Loucy (cell line): ENCODE measurements at regions not wholly inside any gene's neighbourhood (a gene's known extent, or its start where the extent isn't known, plus 50 kb on each side); places are given as distances from the start of the nearest gene placed in this dataset.

Source experiments
- H2AFZ ChIP-seq: fragments of 200-600 bp; sonication (generic); 2 replicates; pipeline ENCODE4 v1.6.0; 2016; ENCODE audit warnings: antibody characterized with exemption, mild to moderate bottlenecking, low read length, moderate library complexity
- H3F3A ChIP-seq: fragments of 200-600 bp; 2 replicates; pipeline ENCODE4 v1.6.0; 2016; ENCODE audit warnings: antibody characterized with exemption, low read depth, mild to moderate bottlenecking
- H3K27me3 ChIP-seq: fragments of 200-600 bp; sonication (generic); 2 replicates; pipeline ENCODE4 v1.6.1; 2014; ENCODE audit warnings: low read length, mild to moderate bottlenecking; ENCODE audit not compliant: insufficient read depth, poor library complexity, severe bottlenecking
- H3K36me3 ChIP-seq: fragments of 200-600 bp; sonication (generic); 2 replicates; pipeline ENCODE4 v1.6.1; 2016; ENCODE audit warnings: low read length; ENCODE audit not compliant: insufficient read depth
- H3K4me1 ChIP-seq: fragments of 200-600 bp; sonication (generic); 2 replicates; pipeline ENCODE4 v1.5.1; 2014; ENCODE audit warnings: low read length, mild to moderate bottlenecking; ENCODE audit not compliant: insufficient read depth, poor library complexity, severe bottlenecking
- H3K4me2 ChIP-seq: fragments of 200-600 bp; sonication (generic); 2 replicates; pipeline ENCODE4 v1.6.0; 2014; ENCODE audit warnings: antibody characterized with exemption, low read length, low read depth, mild to moderate bottlenecking; ENCODE audit not compliant: poor library complexity, severe bottlenecking
- H3K4me3 ChIP-seq: fragments of 200-600 bp; sonication (generic); 2 replicates; pipeline ENCODE4 v1.5.1; 2014; ENCODE audit warnings: low read length, mild to moderate bottlenecking, mixed read lengths; ENCODE audit not compliant: poor library complexity, severe bottlenecking
- H3K79me2 ChIP-seq: fragments of 200-600 bp; sonication (generic); 2 replicates; pipeline ENCODE4 v1.6.1; 2014; ENCODE audit warnings: low read length; ENCODE audit not compliant: insufficient read depth
- H3K9ac ChIP-seq: fragments of 200-600 bp; sonication (generic); 2 replicates; pipeline ENCODE4 v1.6.0; 2014; ENCODE audit warnings: mild to moderate bottlenecking, low read depth, low read length, moderate library complexity; ENCODE audit not compliant: poor library complexity, severe bottlenecking
- H3K9me2 ChIP-seq: fragments of 200-600 bp; sonication (generic); replicated peaks from 2 replicates; pipeline ENCODE4 v1.6.1; 2016; ENCODE audit warnings: low read depth, low read length, mixed read lengths
- H3K9me3 ChIP-seq: fragments of 200-600 bp; sonication (generic); 2 replicates; pipeline ENCODE4 v1.6.1; 2014; ENCODE audit warnings: mild to moderate bottlenecking, antibody characterized with exemption, low read length, low read depth; ENCODE audit not compliant: insufficient read depth
- H4K20me1 ChIP-seq: fragments of 200-600 bp; sonication (generic); 2 replicates; pipeline ENCODE4 v1.6.0; 2014; ENCODE audit warnings: antibody characterized with exemption, low read length, mild to moderate bottlenecking; ENCODE audit not compliant: insufficient read depth, poor library complexity, severe bottlenecking
- EZH2phosphoT487 ChIP-seq: fragments of 200-600 bp; IDR thresholded peaks from 2 replicates; pipeline ENCODE4 v1.6.1; 2018; ENCODE audit warnings: antibody characterized with exemption, mild to moderate bottlenecking, moderate library complexity, borderline replicate concordance
- TF ChIP-seq, protein P1 (sequence below): fragments of 200-600 bp; sonication (generic); conservative IDR thresholded peaks from 2 replicates; pipeline ENCODE4 v1.5.1; 2014; ENCODE audit warnings: mild to moderate bottlenecking, antibody characterized with exemption, low read length

DNA sequence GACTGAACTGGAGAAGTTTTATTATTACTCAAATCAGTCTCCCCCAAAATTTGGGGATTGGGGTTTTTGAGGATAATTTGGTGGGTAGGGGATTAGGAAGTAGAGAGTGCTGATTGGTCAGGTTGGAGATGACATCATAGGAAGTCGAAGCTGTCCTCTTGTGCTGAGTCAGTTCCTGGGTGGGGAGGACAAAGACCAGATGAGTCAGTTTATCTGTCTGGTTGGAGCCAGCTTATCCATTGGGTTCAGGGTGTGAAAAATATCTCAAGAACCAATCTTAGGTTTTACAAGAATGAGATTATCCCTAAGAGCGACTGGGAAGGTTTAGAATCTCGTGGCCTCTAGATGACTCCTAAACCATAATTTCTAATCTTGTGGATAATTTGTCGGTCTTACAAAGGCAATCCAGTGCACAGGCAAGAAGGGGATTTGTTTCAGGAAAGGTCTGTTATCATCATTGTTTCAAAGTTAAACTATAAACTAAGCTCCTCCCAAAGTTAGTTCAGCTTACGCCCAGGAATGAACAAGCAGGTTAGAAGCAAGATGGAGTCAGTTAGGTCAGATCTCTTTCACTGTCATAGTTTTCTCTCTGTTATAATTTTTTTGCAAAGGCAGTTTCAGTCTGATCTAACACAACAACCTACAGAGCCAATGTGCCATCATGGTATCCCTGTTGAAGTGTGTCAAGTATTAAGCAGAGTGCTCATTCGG lies 274.5 kb downstream of the SLC7A11 start:
- Histone ChIP-seq H3K36me3 (no peaks in the 10 kb centered on the region), H4K20me1 (no peaks in the 10 kb centered on the region), H3K4me3 (no peak overlapping the region), H3K4me1 (no peaks in the 10 kb centered on the region), H2AFZ (no peak overlapping the region), H3K9ac (no peak overlapping the region), H3K27me3 (no peaks in the 10 kb centered on the region), H3K4me2 (no peak overlapping the region), H3K79me2 (no peaks in the 10 kb centered on the region), H3F3A (no peaks in the 10 kb centered on the region), H3K9me3 (no peaks in the 10 kb centered on the region), H3K9me2 (no peaks in the 10 kb centered on the region)
- TF ChIP-seq, protein P1, sequence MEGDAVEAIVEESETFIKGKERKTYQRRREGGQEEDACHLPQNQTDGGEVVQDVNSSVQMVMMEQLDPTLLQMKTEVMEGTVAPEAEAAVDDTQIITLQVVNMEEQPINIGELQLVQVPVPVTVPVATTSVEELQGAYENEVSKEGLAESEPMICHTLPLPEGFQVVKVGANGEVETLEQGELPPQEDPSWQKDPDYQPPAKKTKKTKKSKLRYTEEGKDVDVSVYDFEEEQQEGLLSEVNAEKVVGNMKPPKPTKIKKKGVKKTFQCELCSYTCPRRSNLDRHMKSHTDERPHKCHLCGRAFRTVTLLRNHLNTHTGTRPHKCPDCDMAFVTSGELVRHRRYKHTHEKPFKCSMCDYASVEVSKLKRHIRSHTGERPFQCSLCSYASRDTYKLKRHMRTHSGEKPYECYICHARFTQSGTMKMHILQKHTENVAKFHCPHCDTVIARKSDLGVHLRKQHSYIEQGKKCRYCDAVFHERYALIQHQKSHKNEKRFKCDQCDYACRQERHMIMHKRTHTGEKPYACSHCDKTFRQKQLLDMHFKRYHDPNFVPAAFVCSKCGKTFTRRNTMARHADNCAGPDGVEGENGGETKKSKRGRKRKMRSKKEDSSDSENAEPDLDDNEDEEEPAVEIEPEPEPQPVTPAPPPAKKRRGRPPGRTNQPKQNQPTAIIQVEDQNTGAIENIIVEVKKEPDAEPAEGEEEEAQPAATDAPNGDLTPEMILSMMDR, result no peak
- no peak for TF ChIP-seq EZH2phosphoT487

DNA sequence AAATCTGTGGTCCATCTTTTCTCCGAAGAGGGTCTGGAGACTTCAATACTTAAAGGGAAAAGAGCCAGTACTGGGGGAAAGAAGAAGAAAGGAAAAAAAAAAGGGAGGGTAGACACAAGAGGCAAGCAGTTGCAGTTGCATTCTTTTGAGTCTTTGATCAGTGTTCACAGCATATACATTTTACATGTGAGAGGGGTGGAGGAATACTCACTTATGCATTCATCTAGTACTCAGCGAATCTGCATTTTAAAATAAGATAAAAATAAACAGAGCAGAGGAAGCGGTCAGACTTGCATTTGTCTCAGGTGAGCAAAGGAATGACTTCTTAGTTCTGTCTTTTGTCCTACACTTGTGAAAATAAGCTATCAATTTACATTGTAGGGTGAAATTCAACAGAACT lies 275.6 kb downstream of the SLC7A11 start:
- Histone ChIP-seq H2AFZ (no peak overlapping the region), H3K27me3 (no peaks in the 10 kb centered on the region), H3K9me3 (no peaks in the 10 kb centered on the region), H3K4me1 (no peaks in the 10 kb centered on the region), H3K9me2 (no peaks in the 10 kb centered on the region), H3K4me2 (no peak overlapping the region), H3K79me2 (no peaks in the 10 kb centered on the region), H3K4me3 (no peak overlapping the region), H3K9ac (no peak overlapping the region), H3F3A (no peaks in the 10 kb centered on the region), H4K20me1 (no peaks in the 10 kb centered on the region), H3K36me3 (no peaks in the 10 kb centered on the region)
- TF ChIP-seq, protein P1, result no peak
- no peak for TF ChIP-seq EZH2phosphoT487

DNA sequence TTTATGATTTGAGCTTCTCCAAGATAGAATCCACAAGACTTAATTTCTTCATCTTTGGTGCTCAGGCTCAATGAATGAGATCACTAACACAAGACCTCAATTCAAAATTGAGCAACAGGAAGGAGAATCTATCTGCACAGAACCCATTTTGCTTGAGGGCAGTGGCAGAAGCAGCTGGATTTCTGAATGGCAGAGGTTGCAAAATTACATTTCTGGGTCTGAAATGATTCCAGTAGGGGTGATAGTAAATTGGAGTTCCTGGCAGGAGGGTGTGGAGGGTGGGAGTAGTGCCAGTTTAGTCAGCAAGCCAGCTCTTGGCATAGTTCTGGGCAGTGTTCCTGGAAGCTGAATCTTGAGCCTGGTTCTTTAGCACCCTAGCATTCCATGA lies 281.1 kb downstream of the SLC7A11 start:
- Histone ChIP-seq H3F3A (no peaks in the 10 kb centered on the region), H3K79me2 (no peaks in the 10 kb centered on the region), H4K20me1 (no peaks in the 10 kb centered on the region), H3K4me1 (no peaks in the 10 kb centered on the region), H3K9ac (no peak overlapping the region), H2AFZ (no peak overlapping the region), H3K9me2 (no peaks in the 10 kb centered on the region), H3K4me2 (no peak overlapping the region), H3K4me3 (no peak overlapping the region), H3K27me3 (no peaks in the 10 kb centered on the region), H3K36me3 (no peaks in the 10 kb centered on the region), H3K9me3 (no peaks in the 10 kb centered on the region)
- TF ChIP-seq, protein P1, result no peak
- no peak for TF ChIP-seq EZH2phosphoT487
